ENCODE measurements at regions not wholly inside any gene's neighbourhood (a gene's known extent, or its start where the extent isn't known, plus 50 kb on each side); places are given as distances from the start of the nearest gene placed in this dataset.
"Not testable (repeated sequence)": the region's sequence is repeated elsewhere in the genome, so short reads cannot be mapped to it uniquely, and the experiment has no call there.

GRCh38 chr4:77464100-77464499 lies 141.5 kb upstream of the CXCL13 start:
- TF ChIP-seq, protein P1, sequence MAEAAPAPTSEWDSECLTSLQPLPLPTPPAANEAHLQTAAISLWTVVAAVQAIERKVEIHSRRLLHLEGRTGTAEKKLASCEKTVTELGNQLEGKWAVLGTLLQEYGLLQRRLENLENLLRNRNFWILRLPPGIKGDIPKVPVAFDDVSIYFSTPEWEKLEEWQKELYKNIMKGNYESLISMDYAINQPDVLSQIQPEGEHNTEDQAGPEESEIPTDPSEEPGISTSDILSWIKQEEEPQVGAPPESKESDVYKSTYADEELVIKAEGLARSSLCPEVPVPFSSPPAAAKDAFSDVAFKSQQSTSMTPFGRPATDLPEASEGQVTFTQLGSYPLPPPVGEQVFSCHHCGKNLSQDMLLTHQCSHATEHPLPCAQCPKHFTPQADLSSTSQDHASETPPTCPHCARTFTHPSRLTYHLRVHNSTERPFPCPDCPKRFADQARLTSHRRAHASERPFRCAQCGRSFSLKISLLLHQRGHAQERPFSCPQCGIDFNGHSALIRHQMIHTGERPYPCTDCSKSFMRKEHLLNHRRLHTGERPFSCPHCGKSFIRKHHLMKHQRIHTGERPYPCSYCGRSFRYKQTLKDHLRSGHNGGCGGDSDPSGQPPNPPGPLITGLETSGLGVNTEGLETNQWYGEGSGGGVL (tag by site-specific recombination; IDR thresholded peaks at IDR 0.05), result not testable (repeated sequence)
- TF ChIP-seq, protein P2, sequence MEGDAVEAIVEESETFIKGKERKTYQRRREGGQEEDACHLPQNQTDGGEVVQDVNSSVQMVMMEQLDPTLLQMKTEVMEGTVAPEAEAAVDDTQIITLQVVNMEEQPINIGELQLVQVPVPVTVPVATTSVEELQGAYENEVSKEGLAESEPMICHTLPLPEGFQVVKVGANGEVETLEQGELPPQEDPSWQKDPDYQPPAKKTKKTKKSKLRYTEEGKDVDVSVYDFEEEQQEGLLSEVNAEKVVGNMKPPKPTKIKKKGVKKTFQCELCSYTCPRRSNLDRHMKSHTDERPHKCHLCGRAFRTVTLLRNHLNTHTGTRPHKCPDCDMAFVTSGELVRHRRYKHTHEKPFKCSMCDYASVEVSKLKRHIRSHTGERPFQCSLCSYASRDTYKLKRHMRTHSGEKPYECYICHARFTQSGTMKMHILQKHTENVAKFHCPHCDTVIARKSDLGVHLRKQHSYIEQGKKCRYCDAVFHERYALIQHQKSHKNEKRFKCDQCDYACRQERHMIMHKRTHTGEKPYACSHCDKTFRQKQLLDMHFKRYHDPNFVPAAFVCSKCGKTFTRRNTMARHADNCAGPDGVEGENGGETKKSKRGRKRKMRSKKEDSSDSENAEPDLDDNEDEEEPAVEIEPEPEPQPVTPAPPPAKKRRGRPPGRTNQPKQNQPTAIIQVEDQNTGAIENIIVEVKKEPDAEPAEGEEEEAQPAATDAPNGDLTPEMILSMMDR (tag by site-specific recombination; IDR thresholded peaks at IDR 0.05), result not testable (repeated sequence)
- not testable (repeated sequence) for TF ChIP-seq KLF1 (tag by site-specific recombination; IDR thresholded peaks at IDR 0.05); ZNF274 (IDR thresholded peaks at IDR 0.05; ENCODE audit: low read length); ZNF274 (tag by site-specific recombination; IDR thresholded peaks at IDR 0.05; ENCODE audit: borderline replicate concordance); ZNF157 (tag by site-specific recombination; IDR thresholded peaks at IDR 0.05); ZBTB21 (tag by site-specific recombination; IDR thresholded peaks at IDR 0.05); ZNF449 (tag by site-specific recombination; IDR thresholded peaks at IDR 0.05); ZNF211 (tag by site-specific recombination; IDR thresholded peaks at IDR 0.05; ENCODE audit: low read depth); ZNF580 (tag by site-specific recombination; IDR thresholded peaks at IDR 0.05); SP7 (tag by site-specific recombination; IDR thresholded peaks at IDR 0.05)
- TF ChIP-seq, protein P3, sequence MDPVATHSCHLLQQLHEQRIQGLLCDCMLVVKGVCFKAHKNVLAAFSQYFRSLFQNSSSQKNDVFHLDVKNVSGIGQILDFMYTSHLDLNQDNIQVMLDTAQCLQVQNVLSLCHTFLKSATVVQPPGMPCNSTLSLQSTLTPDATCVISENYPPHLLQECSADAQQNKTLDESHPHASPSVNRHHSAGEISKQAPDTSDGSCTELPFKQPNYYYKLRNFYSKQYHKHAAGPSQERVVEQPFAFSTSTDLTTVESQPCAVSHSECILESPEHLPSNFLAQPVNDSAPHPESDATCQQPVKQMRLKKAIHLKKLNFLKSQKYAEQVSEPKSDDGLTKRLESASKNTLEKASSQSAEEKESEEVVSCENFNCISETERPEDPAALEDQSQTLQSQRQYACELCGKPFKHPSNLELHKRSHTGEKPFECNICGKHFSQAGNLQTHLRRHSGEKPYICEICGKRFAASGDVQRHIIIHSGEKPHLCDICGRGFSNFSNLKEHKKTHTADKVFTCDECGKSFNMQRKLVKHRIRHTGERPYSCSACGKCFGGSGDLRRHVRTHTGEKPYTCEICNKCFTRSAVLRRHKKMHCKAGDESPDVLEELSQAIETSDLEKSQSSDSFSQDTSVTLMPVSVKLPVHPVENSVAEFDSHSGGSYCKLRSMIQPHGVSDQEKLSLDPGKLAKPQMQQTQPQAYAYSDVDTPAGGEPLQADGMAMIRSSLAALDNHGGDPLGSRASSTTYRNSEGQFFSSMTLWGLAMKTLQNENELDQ (tag by site-specific recombination; IDR thresholded peaks at IDR 0.05; ENCODE audit: low read depth), result not testable (repeated sequence)
- TF ChIP-seq, protein P4, sequence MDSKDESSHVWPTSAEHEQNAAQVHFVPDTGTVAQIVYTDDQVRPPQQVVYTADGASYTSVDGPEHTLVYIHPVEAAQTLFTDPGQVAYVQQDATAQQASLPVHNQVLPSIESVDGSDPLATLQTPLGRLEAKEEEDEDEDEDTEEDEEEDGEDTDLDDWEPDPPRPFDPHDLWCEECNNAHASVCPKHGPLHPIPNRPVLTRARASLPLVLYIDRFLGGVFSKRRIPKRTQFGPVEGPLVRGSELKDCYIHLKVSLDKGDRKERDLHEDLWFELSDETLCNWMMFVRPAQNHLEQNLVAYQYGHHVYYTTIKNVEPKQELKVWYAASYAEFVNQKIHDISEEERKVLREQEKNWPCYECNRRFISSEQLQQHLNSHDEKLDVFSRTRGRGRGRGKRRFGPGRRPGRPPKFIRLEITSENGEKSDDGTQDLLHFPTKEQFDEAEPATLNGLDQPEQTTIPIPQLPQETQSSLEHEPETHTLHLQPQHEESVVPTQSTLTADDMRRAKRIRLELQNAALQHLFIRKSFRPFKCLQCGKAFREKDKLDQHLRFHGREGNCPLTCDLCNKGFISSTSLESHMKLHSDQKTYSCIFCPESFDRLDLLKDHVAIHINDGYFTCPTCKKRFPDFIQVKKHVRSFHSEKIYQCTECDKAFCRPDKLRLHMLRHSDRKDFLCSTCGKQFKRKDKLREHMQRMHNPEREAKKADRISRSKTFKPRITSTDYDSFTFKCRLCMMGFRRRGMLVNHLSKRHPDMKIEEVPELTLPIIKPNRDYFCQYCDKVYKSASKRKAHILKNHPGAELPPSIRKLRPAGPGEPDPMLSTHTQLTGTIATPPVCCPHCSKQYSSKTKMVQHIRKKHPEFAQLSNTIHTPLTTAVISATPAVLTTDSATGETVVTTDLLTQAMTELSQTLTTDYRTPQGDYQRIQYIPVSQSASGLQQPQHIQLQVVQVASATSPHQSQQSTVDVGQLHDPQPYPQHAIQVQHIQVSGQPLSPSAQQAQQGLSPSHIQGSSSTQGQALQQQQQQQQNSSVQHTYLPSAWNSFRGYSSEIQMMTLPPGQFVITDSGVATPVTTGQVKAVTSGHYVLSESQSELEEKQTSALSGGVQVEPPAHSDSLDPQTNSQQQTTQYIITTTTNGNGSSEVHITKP (tag by site-specific recombination; IDR thresholded peaks at IDR 0.05), result not testable (repeated sequence)
- TF ChIP-seq, protein P5, sequence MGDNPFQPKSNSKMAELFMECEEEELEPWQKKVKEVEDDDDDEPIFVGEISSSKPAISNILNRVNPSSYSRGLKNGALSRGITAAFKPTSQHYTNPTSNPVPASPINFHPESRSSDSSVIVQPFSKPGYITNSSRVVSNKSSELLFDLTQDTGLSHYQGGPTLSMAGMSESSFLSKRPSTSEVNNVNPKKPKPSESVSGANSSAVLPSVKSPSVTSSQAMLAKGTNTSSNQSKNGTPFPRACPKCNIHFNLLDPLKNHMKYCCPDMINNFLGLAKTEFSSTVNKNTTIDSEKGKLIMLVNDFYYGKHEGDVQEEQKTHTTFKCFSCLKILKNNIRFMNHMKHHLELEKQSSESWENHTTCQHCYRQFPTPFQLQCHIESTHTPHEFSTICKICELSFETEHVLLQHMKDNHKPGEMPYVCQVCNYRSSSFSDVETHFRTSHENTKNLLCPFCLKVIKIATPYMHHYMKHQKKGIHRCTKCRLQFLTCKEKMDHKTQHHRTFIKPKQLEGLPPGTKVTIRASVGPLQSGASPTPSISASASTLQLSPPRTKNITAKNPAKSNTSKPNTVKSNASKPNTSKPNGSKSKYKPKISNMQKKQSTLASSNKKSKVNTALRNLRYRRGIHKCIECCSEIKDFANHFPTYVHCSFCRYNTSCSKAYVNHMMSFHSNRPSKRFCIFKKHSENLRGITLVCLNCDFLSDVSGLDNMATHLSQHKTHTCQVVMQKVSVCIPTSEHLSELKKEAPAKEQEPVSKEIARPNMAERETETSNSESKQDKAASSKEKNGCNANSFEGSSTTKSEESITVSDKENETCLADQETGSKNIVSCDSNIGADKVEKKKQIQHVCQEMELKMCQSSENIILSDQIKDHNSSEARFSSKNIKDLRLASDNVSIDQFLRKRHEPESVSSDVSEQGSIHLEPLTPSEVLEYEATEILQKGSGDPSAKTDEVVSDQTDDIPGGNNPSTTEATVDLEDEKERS (tag by site-specific recombination; IDR thresholded peaks at IDR 0.05), result not testable (repeated sequence)
